ENCODE measurements at regions not wholly inside any gene's neighbourhood (a gene's known extent, or its start where the extent isn't known, plus 50 kb on each side); places are given as distances from the start of the nearest gene placed in this dataset.

- DNase-seq (ENCODE audit: low read depth): peak; percentile 22
These were observed 345.8 kb downstream of the RPS29 start for GRCh38 chr14:49240383-49240782.

DNA sequence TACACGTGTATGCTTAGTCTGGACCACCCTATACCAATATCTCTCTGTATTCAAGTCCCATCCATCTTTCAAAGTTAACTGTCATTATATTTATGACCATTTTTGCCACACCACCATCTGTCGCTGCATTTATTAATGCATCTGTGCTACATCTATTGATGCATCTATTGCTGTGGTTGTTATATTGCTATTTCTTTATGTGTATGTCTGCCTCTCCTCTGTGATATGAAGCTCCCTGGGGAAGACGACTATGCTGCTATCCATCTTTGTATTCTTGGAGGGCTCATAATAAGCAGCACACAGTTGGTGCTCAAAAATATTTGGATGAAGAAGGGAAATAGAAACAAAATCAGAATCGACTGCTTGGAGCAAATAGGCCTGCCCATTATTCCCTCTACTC is 357.6 kb downstream of the RPS29 start:
- DNase-seq (ENCODE audit: low read depth): no peak

DNA sequence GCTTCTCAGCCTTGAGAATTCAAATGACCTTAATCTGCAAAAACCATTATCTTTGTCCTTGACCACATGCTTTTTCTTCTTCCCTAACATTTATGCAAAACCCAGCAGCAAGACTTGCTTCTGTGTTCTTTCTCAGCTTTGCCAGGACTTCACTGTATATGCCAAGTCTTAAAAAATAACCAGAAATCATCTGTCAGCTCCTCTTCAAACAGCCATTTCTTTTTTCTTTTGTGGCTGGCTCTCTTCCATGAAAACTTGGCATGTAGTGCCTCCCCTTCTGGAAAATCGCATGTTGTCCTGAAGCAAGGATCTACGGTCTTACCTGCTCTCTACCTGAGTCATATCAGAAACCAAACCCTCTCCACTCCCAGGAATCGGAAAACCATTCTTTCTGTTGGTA is 364.9 kb downstream of the RPS29 start:
- no peak for DNase-seq (ENCODE audit: low read depth)

GRCh38 chr14:49220492-49220891 is 365.7 kb downstream of the RPS29 start:
- DNase-seq (ENCODE audit: low read depth): peak; percentile 2

GRCh38 chr14:49218436-49219092 is 367.6 kb downstream of the RPS29 start:
- DNase-seq (ENCODE audit: low read depth): peak; percentile 53

GRCh38 chr14:49212721-49213120 is 373.5 kb downstream of the RPS29 start:
- peak; percentile 13 for DNase-seq (ENCODE audit: low read depth)

DNA sequence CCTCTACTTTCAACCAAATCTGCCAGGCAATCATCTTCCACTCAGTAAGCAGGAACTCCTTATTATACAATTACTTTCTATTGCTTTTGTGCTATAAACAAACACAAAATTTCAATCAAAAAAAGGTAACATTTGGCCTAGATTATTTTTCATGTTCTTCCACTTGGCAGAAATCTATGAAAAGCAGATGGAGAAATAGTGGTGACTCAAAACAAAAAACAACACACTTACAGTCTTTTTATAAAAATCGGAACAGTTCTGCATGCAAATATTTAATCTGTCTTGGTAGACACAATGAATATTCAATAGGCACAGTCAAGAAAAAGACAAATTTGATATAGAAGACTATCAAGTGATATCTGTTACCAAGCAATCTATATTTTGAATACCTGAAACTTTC is 376.8 kb downstream of the RPS29 start:
- DNase-seq (ENCODE audit: low read depth): no peak

DNA sequence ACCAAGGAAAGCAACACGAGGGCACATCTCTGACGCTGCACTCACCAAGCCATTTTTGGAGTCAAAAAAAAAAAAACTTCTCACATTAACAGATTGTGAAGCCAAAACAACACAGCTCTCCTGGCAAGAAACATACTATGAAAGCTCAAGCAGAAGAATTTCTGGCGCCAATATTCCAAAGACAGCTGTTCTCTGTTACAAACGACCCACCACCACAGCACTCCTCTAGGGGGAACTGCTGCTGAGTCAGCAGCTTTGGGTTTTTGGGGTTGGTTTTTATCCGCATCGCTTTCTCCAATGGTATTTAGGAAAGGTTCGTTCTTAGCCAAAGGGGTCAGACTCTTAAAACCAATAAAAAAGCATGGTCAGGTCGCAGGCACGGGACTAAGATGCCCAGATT is 379.4 kb downstream of the RPS29 start:
- DNase-seq (ENCODE audit: low read depth): no peak

GRCh38 chr14:49203676-49204075 is 382.5 kb downstream of the RPS29 start:
- no peak for DNase-seq (ENCODE audit: low read depth)

DNA sequence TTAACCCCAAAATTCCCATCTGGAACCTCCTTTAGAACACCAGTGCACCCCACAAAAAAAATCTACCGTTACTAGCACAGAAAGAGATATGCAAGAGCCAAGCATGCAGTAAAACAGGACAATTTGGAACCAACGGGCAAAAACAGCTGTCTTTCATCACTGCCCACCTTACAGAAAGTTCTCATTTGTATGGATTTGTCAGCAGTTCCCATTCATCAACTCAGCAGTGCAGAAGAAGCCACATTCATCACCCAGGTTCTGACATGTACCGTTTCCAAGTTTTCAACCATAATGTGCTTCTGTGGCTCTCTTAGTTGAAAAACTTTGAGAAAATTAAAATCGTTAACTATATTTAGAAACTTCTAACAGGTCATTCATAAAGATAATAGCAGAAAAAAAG is 387.0 kb downstream of the RPS29 start:
- no peak for DNase-seq (ENCODE audit: low read depth)

GRCh38 chr14:49196327-49196726 is 389.9 kb downstream of the RPS29 start:
- DNase-seq (ENCODE audit: low read depth): peak; percentile 3

DNA sequence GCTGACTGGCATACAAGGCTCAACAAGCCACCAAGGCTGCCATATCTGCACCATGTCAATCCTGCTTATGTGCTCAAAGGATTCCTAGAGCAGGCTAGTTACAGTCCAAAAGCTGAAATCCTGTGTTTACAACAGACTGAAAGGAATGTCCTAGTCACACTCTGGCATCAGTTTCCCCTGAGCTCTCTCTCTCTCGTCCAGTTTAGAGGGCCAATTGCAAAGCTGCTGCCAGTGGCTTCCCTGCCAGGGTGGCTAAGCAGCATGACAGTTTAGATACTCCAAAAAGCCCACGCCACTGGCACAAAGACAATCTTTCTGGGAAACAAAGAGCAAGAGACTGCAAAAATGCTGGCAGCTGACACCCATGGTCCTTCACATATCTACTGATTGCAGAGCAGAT is 392.1 kb downstream of the RPS29 start:
- no peak for DNase-seq (ENCODE audit: low read depth)

GRCh38 chr14:49193332-49194065 is 392.7 kb downstream of the RPS29 start:
- no peak for DNase-seq (ENCODE audit: low read depth)

DNA sequence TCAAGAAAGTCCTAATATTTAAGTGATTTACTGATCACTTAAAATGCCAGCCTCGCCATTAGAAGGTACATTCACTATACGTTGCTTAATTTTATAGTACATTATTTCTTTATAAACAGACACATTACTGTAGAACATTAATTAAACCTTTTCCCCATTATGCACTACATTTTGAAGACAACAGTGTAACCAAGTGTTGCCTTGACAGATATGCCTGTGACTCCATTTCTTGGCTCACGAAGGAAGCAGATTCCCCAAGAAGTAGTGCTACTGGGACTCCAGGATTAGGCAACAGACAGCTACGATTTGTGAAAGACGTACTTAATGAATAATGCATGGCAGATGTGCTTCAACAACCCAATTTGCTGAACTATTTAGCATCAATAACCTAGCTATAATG is 394.8 kb downstream of the RPS29 start:
- DNase-seq (ENCODE audit: low read depth): no peak

GRCh38 chr14:49189375-49189774 is 396.8 kb downstream of the RPS29 start:
- no peak for DNase-seq (ENCODE audit: low read depth)

DNA sequence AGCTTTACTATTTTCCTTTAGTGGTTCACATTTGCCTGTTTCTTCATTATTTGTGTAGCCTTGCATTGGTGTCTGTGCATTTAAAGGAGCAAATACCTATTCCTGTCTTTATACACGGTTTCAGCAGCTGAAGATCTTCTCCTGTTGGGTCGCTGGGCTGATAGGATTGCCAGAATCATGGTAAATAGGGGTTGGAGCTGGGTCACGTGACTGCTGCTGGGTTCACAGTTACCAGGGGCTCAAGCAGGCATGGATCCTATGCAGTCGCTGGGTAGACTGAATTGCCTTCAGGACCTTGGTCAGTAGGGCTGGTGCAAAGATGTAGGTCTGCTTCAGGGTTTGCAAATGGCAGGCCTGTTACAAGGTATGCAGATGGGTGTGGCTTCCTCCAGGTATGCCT is 398.4 kb downstream of the RPS29 start:
- no peak for DNase-seq (ENCODE audit: low read depth)

- peak; percentile 57 for DNase-seq (ENCODE audit: low read depth)
These were observed 412.3 kb downstream of the RPS29 start for GRCh38 chr14:49173765-49174373.

DNA sequence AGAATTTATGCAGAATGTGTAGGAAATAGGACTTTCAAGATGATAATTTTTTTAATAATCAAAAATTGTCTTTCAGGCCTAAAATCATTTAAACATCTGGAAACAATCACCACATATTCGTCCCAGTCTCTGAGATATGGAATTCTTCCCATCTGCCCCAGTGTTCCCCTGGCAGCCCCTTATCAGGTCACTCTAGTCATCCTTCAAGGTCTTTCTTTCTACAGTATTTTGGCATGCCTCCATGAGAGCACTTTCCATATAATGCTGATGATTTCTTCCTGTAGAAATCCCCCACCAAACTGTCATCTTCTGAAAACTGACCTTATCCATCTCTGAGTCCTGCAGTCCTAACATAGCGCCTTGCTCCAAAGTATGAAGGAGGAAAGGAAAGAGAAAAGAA is 422.1 kb downstream of the RPS29 start:
- no peak for DNase-seq (ENCODE audit: low read depth)

DNA sequence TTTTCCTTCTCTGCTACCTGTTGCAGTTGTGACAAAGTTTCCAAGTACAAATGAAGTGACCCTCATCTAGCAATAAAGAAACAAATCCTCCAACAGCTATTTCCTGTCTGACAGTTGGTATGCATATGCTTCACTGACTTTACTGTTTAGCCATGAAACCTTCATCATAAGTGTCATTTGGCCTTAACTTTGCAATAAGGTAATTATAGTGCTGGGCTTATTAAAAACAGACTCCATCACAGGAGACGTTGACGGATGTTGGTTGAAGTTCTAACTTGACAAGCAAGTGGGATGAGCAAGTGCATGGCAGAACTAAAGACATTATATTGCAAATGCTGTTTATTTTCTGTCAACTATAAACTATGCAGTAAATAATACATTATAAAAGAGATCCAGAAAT is 425.2 kb downstream of the RPS29 start:
- DNase-seq (ENCODE audit: low read depth): no peak

- no peak for DNase-seq (ENCODE audit: low read depth)
These were observed 427.1 kb downstream of the RPS29 start for GRCh38 chr14:49159081-49159480.

DNA sequence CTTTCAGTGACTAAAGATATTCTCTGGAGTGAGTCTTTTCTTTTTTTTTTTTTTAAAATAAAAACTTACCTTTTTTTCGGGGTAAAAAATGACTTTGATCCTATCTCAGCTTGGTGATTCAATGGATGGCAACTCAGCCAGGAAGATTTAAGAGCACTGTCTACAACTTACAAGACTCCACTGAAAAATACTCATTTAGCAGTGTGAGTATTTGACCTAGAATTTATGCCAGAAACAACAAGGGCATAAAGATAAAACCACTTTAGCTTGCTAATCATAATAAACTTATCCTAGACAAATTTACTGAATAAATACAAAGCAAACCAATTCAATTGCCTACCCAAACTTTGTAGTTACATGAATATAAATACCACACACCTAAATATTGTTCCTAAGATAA is 446.6 kb downstream of the RPS29 start:
- DNase-seq (ENCODE audit: low read depth): no peak

DNA sequence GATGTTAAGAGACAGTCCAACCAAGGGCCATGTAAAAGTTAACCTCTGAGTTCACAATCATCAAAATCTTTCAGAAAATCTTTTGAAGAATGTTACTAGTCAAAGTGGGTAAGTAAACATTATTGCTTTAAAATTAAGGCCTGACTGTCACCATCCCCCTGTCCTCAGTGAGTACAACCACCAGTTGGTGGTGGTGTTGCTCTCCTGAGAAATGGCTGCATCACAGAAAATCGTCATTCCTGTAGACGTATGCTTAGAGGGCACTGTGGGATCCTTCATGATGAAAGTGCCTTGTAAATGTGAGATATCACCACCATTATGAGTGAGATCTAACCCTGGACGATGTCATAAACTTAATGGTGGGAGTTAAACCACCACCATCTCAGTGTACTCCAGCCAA is 451.2 kb downstream of the RPS29 start:
- no peak for DNase-seq (ENCODE audit: low read depth)

- DNase-seq (ENCODE audit: low read depth): no peak
These were observed 464.9 kb downstream of the RPS29 start for GRCh38 chr14:49121246-49121645.
